GM23338 (cell line): ENCODE measurements at regions not wholly inside any gene's neighbourhood (a gene's known extent, or its start where the extent isn't known, plus 50 kb on each side); places are given as distances from the start of the nearest gene placed in this dataset.

ENCODE experiments used
- EZH2 ChIP-seq: fragments of 200-600 bp; sonication (generic); IDR thresholded peaks from one replicate; pipeline ENCODE4 v1.8.0; 2017; ENCODE audit warnings: antibody characterized with exemption, mild to moderate bottlenecking, low read depth; ENCODE audit not compliant: unreplicated experiment
- TF ChIP-seq, protein P1 (sequence below), 2 experiments: fragments of 200-600 bp in 1 of 2; sonication (generic) in 1 of 2; conservative IDR thresholded peaks; 2 replicates each; pipeline versions ENCODE4 v1.5.1 to v1.6.1; 2016 to 2017; ENCODE audit warnings: antibody characterized with exemption in 2 of 2, low read depth in 2 of 2, mild to moderate bottlenecking in 2 of 2, moderate library complexity in 1 of 2

DNA sequence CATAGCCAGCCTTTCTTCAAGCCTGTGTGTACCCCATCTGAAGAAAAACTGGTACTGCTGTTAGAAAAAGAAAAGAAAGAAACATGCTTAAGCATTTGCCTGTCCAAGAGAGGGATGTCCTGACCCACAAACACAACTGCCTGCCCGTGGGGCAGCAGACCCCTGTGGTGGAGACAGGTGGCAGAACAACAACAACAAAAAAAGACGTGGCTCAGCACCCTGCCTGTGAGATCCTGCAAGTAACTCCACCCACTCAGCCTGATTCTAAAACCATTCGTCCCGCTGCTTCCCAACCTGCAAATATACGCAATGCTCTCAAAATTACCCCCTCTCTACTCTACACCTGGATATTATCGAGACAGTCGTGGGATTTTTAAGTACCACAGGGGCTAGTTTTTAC is 64.9 kb upstream of the ZDHHC17 start:
- TF ChIP-seq, protein P1, sequence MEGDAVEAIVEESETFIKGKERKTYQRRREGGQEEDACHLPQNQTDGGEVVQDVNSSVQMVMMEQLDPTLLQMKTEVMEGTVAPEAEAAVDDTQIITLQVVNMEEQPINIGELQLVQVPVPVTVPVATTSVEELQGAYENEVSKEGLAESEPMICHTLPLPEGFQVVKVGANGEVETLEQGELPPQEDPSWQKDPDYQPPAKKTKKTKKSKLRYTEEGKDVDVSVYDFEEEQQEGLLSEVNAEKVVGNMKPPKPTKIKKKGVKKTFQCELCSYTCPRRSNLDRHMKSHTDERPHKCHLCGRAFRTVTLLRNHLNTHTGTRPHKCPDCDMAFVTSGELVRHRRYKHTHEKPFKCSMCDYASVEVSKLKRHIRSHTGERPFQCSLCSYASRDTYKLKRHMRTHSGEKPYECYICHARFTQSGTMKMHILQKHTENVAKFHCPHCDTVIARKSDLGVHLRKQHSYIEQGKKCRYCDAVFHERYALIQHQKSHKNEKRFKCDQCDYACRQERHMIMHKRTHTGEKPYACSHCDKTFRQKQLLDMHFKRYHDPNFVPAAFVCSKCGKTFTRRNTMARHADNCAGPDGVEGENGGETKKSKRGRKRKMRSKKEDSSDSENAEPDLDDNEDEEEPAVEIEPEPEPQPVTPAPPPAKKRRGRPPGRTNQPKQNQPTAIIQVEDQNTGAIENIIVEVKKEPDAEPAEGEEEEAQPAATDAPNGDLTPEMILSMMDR (conservative IDR thresholded peaks at IDR 0.05; ENCODE audit: low read depth in 2 of 2) = no peak
- no peak for TF ChIP-seq EZH2
